Body of pancreas (tissue), 4 donors: ENCODE measurements at regions not wholly inside any gene's neighbourhood (a gene's known extent, or its start where the extent isn't known, plus 50 kb on each side); places are given as distances from the start of the nearest gene placed in this dataset.

Experiments used
- CTCF ChIP-seq, 7 experiments: fragments of 450-650 bp in 4 of 7; fragments of 200-600 bp in 3 of 7; sonication (generic) in 3 of 7; IDR thresholded peaks; one replicate each; pipeline ENCODE4 v1.5.1; 2016 to 2019; ENCODE audit warnings: antibody characterized with exemption in 7 of 7
- POLR2A ChIP-seq, 3 donors: fragments of 450-650 bp; IDR thresholded peaks; one replicate each; pipeline ENCODE4 v1.6.1; 2016; ENCODE audit warnings: antibody characterized with exemption in 3 of 3, mild to moderate bottlenecking in 2 of 3

DNA sequence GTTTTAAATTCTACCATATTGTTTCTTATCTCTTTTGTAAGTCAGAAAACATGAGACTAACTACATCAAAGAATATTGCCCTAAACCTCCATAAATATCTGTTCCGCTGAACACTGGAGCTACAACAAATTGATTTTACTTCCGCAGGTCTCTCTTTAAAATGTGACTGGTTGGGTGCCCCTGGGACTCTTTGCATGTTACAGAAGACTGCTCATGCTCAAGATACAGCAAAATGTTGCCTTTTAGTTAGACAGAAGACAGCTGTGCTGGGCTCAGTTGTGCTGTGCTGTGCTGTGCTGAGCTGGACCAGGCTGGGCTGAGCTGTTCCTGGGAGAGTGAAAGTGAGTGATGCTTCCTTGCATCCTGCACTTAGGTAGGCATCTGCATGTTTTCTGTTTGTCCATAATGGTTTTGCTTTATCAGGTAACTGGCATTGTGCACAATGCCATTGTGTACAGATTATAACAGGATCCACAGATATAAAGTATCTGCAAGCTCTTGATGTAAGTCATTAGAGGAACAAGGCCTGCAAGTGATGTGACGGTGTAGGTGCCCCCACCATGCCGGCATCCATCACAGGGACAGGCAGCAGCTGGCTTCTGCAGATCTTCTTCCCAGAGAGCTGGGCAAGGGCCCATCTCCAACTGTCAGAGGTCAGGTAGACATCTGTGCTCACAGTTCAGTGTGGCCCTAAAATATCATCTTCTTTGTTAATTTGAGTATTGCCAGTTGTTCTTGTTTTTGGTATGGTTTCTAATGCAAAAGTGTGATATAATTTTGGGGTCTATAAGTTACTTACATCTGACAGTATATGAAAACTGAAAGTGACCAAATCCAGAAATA lies 972.5 kb upstream of the CELF2 start:
- TF ChIP-seq CTCF (IDR thresholded peaks at IDR 0.05) (no peak), POLR2A (IDR thresholded peaks at IDR 0.05) (no peak)
